ENCODE measurements at regions not wholly inside any gene's neighbourhood (a gene's known extent, or its start where the extent isn't known, plus 50 kb on each side); places are given as distances from the start of the nearest gene placed in this dataset.

GRCh38 chr16:26189536-26189935 lies 497.8 kb downstream of the HS3ST4 start:
- no peaks in the 10 kb centered on the region for H3K27me3 ChIP-seq (ENCODE audit: control insufficient read depth, insufficient read depth, low read length)
- H3K4me3 ChIP-seq (ENCODE audit: low read depth, low read length): no peak overlapping the region
- H3K36me3 ChIP-seq (ENCODE audit: control insufficient read depth, insufficient read depth, low read length): no peaks in the 10 kb centered on the region
- no peak for FAIRE-seq
- DNase-seq (ENCODE audit: low read depth): no peak
- TF ChIP-seq, protein P1, sequence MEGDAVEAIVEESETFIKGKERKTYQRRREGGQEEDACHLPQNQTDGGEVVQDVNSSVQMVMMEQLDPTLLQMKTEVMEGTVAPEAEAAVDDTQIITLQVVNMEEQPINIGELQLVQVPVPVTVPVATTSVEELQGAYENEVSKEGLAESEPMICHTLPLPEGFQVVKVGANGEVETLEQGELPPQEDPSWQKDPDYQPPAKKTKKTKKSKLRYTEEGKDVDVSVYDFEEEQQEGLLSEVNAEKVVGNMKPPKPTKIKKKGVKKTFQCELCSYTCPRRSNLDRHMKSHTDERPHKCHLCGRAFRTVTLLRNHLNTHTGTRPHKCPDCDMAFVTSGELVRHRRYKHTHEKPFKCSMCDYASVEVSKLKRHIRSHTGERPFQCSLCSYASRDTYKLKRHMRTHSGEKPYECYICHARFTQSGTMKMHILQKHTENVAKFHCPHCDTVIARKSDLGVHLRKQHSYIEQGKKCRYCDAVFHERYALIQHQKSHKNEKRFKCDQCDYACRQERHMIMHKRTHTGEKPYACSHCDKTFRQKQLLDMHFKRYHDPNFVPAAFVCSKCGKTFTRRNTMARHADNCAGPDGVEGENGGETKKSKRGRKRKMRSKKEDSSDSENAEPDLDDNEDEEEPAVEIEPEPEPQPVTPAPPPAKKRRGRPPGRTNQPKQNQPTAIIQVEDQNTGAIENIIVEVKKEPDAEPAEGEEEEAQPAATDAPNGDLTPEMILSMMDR (IDR thresholded peaks at IDR 0.05; ENCODE audit: insufficient read depth, low read length, severe bottlenecking): no peak

DNA sequence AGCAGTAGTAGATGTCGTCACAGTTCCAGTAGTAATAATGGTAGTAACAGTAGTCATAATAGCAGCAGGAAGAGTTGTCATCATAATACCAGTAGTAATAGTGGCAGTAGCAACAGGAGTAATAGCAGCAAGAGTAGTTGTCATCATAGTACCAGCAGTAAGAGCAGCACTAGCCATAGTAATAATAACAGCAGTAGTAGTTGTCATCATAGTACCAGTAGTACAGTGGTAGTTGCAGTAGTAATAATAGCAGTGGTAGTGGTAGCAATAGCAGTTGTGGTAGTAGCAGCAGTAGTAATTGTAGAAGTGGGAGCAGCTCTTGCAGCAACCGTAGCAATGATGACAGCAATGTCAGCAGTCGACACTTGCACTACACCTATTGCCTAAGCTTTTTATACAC lies 502.8 kb downstream of the HS3ST4 start:
- Histone ChIP-seq H3K27me3 (ENCODE audit: control insufficient read depth, insufficient read depth, low read length) (no peaks in the 10 kb centered on the region), H3K4me3 (ENCODE audit: low read depth, low read length) (no peak overlapping the region), H3K36me3 (ENCODE audit: control insufficient read depth, insufficient read depth, low read length) (no peaks in the 10 kb centered on the region)
- TF ChIP-seq, protein P1 (IDR thresholded peaks at IDR 0.05; ENCODE audit: insufficient read depth, low read length, severe bottlenecking): no peak
- DNase-seq (ENCODE audit: low read depth) (no peak), FAIRE-seq (no peak)

GRCh38 chr16:26195225-26195624 lies 503.5 kb downstream of the HS3ST4 start:
- no peak for DNase-seq (ENCODE audit: low read depth)
- TF ChIP-seq, protein P1 (IDR thresholded peaks at IDR 0.05; ENCODE audit: insufficient read depth, low read length, severe bottlenecking): no peak
- Histone ChIP-seq H3K36me3 (ENCODE audit: control insufficient read depth, insufficient read depth, low read length) (no peaks in the 10 kb centered on the region), H3K27me3 (ENCODE audit: control insufficient read depth, insufficient read depth, low read length) (no peaks in the 10 kb centered on the region), H3K4me3 (ENCODE audit: low read depth, low read length) (no peak overlapping the region)
- FAIRE-seq: no peak

- Histone ChIP-seq H3K4me3 (ENCODE audit: low read depth, low read length) (no peak overlapping the region), H3K27me3 (ENCODE audit: control insufficient read depth, insufficient read depth, low read length) (no peaks in the 10 kb centered on the region), H3K36me3 (ENCODE audit: control insufficient read depth, insufficient read depth, low read length) (no peaks in the 10 kb centered on the region)
- FAIRE-seq: no peak
- TF ChIP-seq, protein P1 (IDR thresholded peaks at IDR 0.05; ENCODE audit: insufficient read depth, low read length, severe bottlenecking): no peak
- no peak for DNase-seq (ENCODE audit: low read depth)
Observed at GRCh38 chr16:26196310-26196709, 504.6 kb downstream of the HS3ST4 start.

DNA sequence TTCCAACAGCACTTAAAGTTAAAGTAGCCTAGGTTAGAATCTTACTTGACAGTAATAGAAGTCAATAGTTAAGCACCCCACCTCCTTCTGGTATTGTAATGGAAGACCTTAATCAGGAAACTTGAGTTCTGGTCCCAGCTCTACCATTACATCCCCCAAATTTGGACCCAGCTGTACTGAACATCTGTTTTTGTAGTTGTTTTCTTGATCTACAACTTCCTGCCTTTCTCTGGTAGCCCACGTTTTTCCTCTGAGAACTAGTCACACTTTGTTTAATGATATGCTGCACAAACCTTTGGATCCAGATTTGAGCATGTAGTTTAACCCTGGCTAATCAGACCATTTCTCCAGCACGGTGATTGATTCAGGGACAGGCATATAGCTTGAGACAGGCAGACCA lies 505.0 kb downstream of the HS3ST4 start:
- DNase-seq (ENCODE audit: low read depth) (no peak), FAIRE-seq (no peak)
- no peak overlapping the region for H3K4me3 ChIP-seq (ENCODE audit: low read depth, low read length)
- H3K27me3 ChIP-seq (ENCODE audit: control insufficient read depth, insufficient read depth, low read length): no peaks in the 10 kb centered on the region
- H3K36me3 ChIP-seq (ENCODE audit: control insufficient read depth, insufficient read depth, low read length): no peaks in the 10 kb centered on the region
- TF ChIP-seq, protein P1 (IDR thresholded peaks at IDR 0.05; ENCODE audit: insufficient read depth, low read length, severe bottlenecking): no peak

GRCh38 chr16:26197707-26198106 lies 505.9 kb downstream of the HS3ST4 start:
- no peak overlapping the region for H3K4me3 ChIP-seq (ENCODE audit: low read depth, low read length)
- no peaks in the 10 kb centered on the region for H3K36me3 ChIP-seq (ENCODE audit: control insufficient read depth, insufficient read depth, low read length)
- no peaks in the 10 kb centered on the region for H3K27me3 ChIP-seq (ENCODE audit: control insufficient read depth, insufficient read depth, low read length)
- no peak for FAIRE-seq
- no peak for DNase-seq (ENCODE audit: low read depth)
- TF ChIP-seq, protein P1 (IDR thresholded peaks at IDR 0.05; ENCODE audit: insufficient read depth, low read length, severe bottlenecking): no peak

All from bronchial epithelial cell (primary cell).